CD14-positive monocyte (primary cell): ENCODE measurements at regions not wholly inside any gene's neighbourhood (a gene's known extent, or its start where the extent isn't known, plus 50 kb on each side); places are given as distances from the start of the nearest gene placed in this dataset.

Experiments
- DNase-seq, 3 donors: peaks; one replicate each; pipeline ENCODE4 v3.0.0-alpha.2; 2011 to 2022
- H2AFZ ChIP-seq: 2 replicates; pipeline ENCODE4 v1.6.0; 2012; ENCODE audit warnings: mild to moderate bottlenecking, low read depth, low read length, inconsistent platforms; ENCODE audit not compliant: insufficient read depth, poor library complexity, severe bottlenecking
- H3K27ac ChIP-seq, 2 donors: 1 replicate in 1 of 2; 2 replicates in 1 of 2; pipeline ENCODE4 v1.5.1; 2012 to 2013; ENCODE audit warnings: low read length in 2 of 2, control low read depth in 1 of 2, inconsistent platforms in 1 of 2, low read depth in 1 of 2, mild to moderate bottlenecking in 1 of 2
- H3K27me3 ChIP-seq, 2 donors: one replicate each; pipeline versions ENCODE4 v1.6.0 to v1.6.1; 2011 to 2013; ENCODE audit warnings: low read length in 2 of 2; ENCODE audit not compliant: control insufficient read depth in 2 of 2, insufficient read depth in 2 of 2
- H3K36me3 ChIP-seq, 2 donors: replicated peaks in 1 of 2; 1 replicate in 1 of 2; 2 replicates in 1 of 2; pipeline versions ENCODE4 v1.5.1 to v1.6.1; 2012 to 2013; ENCODE audit warnings: low read length in 2 of 2, control low read depth in 1 of 2, inconsistent platforms in 1 of 2, mild to moderate bottlenecking in 1 of 2; ENCODE audit not compliant: insufficient read depth in 2 of 2, control insufficient read depth in 1 of 2
- H3K4me1 ChIP-seq, 2 donors: 1 replicate in 1 of 2; 2 replicates in 1 of 2; pipeline versions ENCODE4 v1.5.1 to v1.6.1; 2012 to 2013; ENCODE audit warnings: low read length in 2 of 2, control low read depth in 1 of 2, inconsistent platforms in 1 of 2, mild to moderate bottlenecking in 1 of 2, moderate library complexity in 1 of 2; ENCODE audit not compliant: insufficient read depth in 2 of 2, control insufficient read depth in 1 of 2
- H3K4me2 ChIP-seq: replicated peaks from 2 replicates; pipeline ENCODE3; 2012; ENCODE audit warnings: low read length, moderate library complexity, mild to moderate bottlenecking; ENCODE audit not compliant: poor library complexity, severe bottlenecking; ENCODE audit errors: extremely low read depth
- H3K4me3 ChIP-seq, 3 experiments: fragments of 200-600 bp in 1 of 3; sonication (generic) in 1 of 3; replicated peaks in 1 of 3; 1 replicate in 2 of 3; 2 replicates in 1 of 3; pipeline ENCODE4 v1.5.1; 2011 to 2013; ENCODE audit warnings: low read length in 3 of 3, mild to moderate bottlenecking in 3 of 3, control low read depth in 2 of 3, low read depth in 2 of 3, inconsistent platforms in 1 of 3, moderate library complexity in 1 of 3
- H3K79me2 ChIP-seq: 2 replicates; pipeline ENCODE4 v1.6.0; 2012; ENCODE audit warnings: mild to moderate bottlenecking, control low read depth, inconsistent platforms, low read length, moderate library complexity; ENCODE audit not compliant: insufficient read depth
- H3K9ac ChIP-seq: 2 replicates; pipeline ENCODE4 v1.6.0; 2017; ENCODE audit warnings: low read length, mild to moderate bottlenecking; ENCODE audit not compliant: insufficient read depth, poor library complexity, severe bottlenecking
- H3K9me3 ChIP-seq, 2 donors: replicated peaks in 1 of 2; 1 replicate in 1 of 2; 2 replicates in 1 of 2; pipeline versions ENCODE4 v1.5.1 to v1.6.1; 2012 to 2013; ENCODE audit warnings: low read length in 2 of 2, control low read depth in 1 of 2; ENCODE audit not compliant: control insufficient read depth in 1 of 2, insufficient read depth in 1 of 2
- H4K20me1 ChIP-seq: 2 replicates; pipeline ENCODE4 v1.6.0; 2012; ENCODE audit warnings: mild to moderate bottlenecking, low read length, control low read depth, moderate library complexity; ENCODE audit not compliant: insufficient read depth
- H3K27ac Mint-ChIP-seq, 7 donors: one replicate each; pipeline ENCODE4 v1.8.0; 2020; ENCODE audit warnings: mild to moderate bottlenecking in 7 of 7, mixed read lengths in 7 of 7, moderate library complexity in 6 of 7, inconsistent platforms in 2 of 7
- H3K27me3 Mint-ChIP-seq, 3 donors: one replicate each; pipeline ENCODE4 v1.8.0; 2021 to 2022; ENCODE audit warnings: low read depth in 3 of 3, mild to moderate bottlenecking in 3 of 3, mixed read lengths in 3 of 3, moderate library complexity in 3 of 3, inconsistent platforms in 1 of 3
- H3K36me3 Mint-ChIP-seq, 2 donors: one replicate each; pipeline ENCODE4 v1.8.0; 2020; ENCODE audit warnings: mixed read lengths in 2 of 2, inconsistent platforms in 1 of 2, mild to moderate bottlenecking in 1 of 2
- H3K4me1 Mint-ChIP-seq: one replicate; pipeline ENCODE4 v1.8.0; 2020; ENCODE audit warnings: mild to moderate bottlenecking, mixed read lengths
- H3K4me3 Mint-ChIP-seq, 2 donors: one replicate each; pipeline ENCODE4 v1.8.0; 2020; ENCODE audit warnings: mild to moderate bottlenecking in 2 of 2, mixed read lengths in 2 of 2, moderate library complexity in 1 of 2
- H3K9me3 Mint-ChIP-seq, 7 donors: one replicate each; pipeline ENCODE4 v1.8.0; 2020 to 2022; ENCODE audit warnings: mixed read lengths in 7 of 7, mild to moderate bottlenecking in 6 of 7, moderate library complexity in 6 of 7, inconsistent platforms in 2 of 7
- WGBS: methylation state at CpG from one replicate; pipeline ENCODE4 v1.1.5; 2013; ENCODE audit warnings: missing lambda C conversion rate; ENCODE audit not compliant: insufficient coverage; 5-methylcytosine and 5-hydroxymethylcytosine counted together
- intact Hi-C, 2 donors: fragments of 100-400 bp; cut with micrococcal nuclease; formaldehyde crosslinking; loops; one replicate each; pipeline versions ENCODE4 v1.15.0 to v1.15.1; 2023
- TF ChIP-seq, protein P1 (sequence below): fragments of 200-600 bp; IDR thresholded peaks from one replicate; pipeline ENCODE4 v1.8.0; 2022; ENCODE audit warnings: antibody characterized with exemption, mild to moderate bottlenecking

DNA sequence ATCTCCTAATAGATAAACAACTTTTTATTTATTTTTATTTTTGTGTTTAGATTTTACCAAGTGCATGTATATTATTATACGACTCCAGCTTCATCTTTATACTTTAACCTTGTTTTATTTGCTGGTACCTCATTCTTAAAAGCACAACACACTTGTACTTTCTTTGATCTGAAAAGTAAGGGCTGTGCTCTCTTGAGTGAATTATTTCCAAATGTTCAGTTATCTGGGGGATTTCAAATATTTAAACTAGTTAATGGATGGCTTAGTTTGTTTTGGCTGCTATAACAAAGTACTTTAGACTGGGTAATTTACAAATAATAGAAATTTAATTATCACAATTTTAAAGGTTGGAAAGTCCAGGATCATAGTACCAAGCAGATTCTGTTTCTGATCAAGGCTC is 1148.2 kb upstream of the PCDH9 start:
- H3K4me1 Mint-ChIP-seq = no peaks in the 10 kb centered on the region
- peaks cover 0 to 3% of the 10 kb centered on the region in 2 donors for H3K9me3 ChIP-seq
- no CpG with 5 or more reads among the region's 1 CpG for WGBS
- no peak for DNase-seq
- TF ChIP-seq, protein P1, sequence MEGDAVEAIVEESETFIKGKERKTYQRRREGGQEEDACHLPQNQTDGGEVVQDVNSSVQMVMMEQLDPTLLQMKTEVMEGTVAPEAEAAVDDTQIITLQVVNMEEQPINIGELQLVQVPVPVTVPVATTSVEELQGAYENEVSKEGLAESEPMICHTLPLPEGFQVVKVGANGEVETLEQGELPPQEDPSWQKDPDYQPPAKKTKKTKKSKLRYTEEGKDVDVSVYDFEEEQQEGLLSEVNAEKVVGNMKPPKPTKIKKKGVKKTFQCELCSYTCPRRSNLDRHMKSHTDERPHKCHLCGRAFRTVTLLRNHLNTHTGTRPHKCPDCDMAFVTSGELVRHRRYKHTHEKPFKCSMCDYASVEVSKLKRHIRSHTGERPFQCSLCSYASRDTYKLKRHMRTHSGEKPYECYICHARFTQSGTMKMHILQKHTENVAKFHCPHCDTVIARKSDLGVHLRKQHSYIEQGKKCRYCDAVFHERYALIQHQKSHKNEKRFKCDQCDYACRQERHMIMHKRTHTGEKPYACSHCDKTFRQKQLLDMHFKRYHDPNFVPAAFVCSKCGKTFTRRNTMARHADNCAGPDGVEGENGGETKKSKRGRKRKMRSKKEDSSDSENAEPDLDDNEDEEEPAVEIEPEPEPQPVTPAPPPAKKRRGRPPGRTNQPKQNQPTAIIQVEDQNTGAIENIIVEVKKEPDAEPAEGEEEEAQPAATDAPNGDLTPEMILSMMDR = no peak
- no peaks in the 10 kb centered on the region for H3K36me3 Mint-ChIP-seq
- H3K27ac Mint-ChIP-seq = no peak overlapping the region
- no peaks in the 10 kb centered on the region for H3K27me3 ChIP-seq
- peaks cover 0 to 3% (median 1%) of the 10 kb centered on the region in 7 donors for H3K9me3 Mint-ChIP-seq
- no peaks in the 10 kb centered on the region for H3K36me3 ChIP-seq
- intact Hi-C loops = no loop called here
- no peaks in the 10 kb centered on the region for H3K79me2 ChIP-seq
- H4K20me1 ChIP-seq = no peaks in the 10 kb centered on the region
- H3K4me3 ChIP-seq = no peak overlapping the region
- no peak overlapping the region for H3K4me3 Mint-ChIP-seq
- H3K27ac ChIP-seq = no peak overlapping the region
- H3K9ac ChIP-seq = no peak overlapping the region
- no peaks in the 10 kb centered on the region for H3K4me1 ChIP-seq
- H2AFZ ChIP-seq = no peak overlapping the region
- no peak overlapping the region for H3K4me2 ChIP-seq
- H3K27me3 Mint-ChIP-seq = no peaks in the 10 kb centered on the region

DNA sequence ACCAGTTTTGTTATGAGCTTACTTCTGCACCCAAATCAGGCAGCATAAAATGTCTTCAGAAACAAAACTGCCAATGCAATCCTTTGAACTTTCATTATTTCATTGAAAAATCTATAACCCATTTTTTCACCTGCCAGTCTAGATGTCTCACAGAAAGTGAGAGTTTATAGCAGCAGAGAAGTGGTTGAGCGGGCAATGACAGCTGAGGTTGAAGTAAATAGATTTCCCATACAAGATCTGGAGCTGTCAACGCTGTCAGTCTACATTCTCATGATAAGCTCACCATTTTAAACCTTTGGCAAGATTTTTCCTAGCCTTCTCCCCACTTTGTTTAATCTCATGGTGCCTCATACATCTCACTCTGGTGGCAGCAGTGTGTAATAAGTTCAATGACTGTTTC is 1144.9 kb upstream of the PCDH9 start:
- Histone ChIP-seq H3K27me3 (no peaks in the 10 kb centered on the region), H3K79me2 (no peaks in the 10 kb centered on the region), H3K9ac (no peak overlapping the region), H3K9me3 (no peaks in the 10 kb centered on the region), H3K4me1 (no peaks in the 10 kb centered on the region), H3K36me3 (no peaks in the 10 kb centered on the region), H3K27ac (no peak overlapping the region), H3K4me3 (no peak overlapping the region), H2AFZ (no peak overlapping the region), H4K20me1 (no peaks in the 10 kb centered on the region), H3K4me2 (no peak overlapping the region)
- Mint-ChIP-seq H3K4me3 (no peak overlapping the region), H3K4me1 (no peaks in the 10 kb centered on the region), H3K27me3 (no peaks in the 10 kb centered on the region), H3K9me3 (peaks cover 0 to 2% (median 1%) of the 10 kb centered on the region in 7 donors), H3K27ac (no peak overlapping the region), H3K36me3 (no peaks in the 10 kb centered on the region)
- no peak for DNase-seq
- intact Hi-C loops = no loop called here
- TF ChIP-seq, protein P1 = no peak
- 40% methylated on average over 1 of the region's 2 CpGs for WGBS
